Tibial nerve (tissue), 3 donors: ENCODE measurements at regions not wholly inside any gene's neighbourhood (a gene's known extent, or its start where the extent isn't known, plus 50 kb on each side); places are given as distances from the start of the nearest gene placed in this dataset.

Source experiments
- CTCF ChIP-seq, 5 experiments: fragments of 200-600 bp in 3 of 5; fragments of 450-650 bp in 2 of 5; sonication (generic) in 3 of 5; IDR thresholded peaks; one replicate each; pipeline ENCODE4 v1.5.1; 2016 to 2019; ENCODE audit warnings: antibody characterized with exemption in 5 of 5, mild to moderate bottlenecking in 3 of 5, moderate library complexity in 2 of 5
- POLR2A ChIP-seq, 2 donors: fragments of 450-650 bp; IDR thresholded peaks; one replicate each; pipeline ENCODE4 v1.6.1; 2017; ENCODE audit warnings: antibody characterized with exemption in 2 of 2, mild to moderate bottlenecking in 2 of 2, moderate library complexity in 2 of 2

GRCh38 chr16:51430716-51431369, 279.8 kb upstream of the SALL1 start:
- TF ChIP-seq CTCF (IDR thresholded peaks at IDR 0.05) (no peak), POLR2A (IDR thresholded peaks at IDR 0.05) (no peak)
